GM18909 (cell line): ENCODE measurements at regions not wholly inside any gene's neighbourhood (a gene's known extent, or its start where the extent isn't known, plus 50 kb on each side); places are given as distances from the start of the nearest gene placed in this dataset.
"Not testable (repeated sequence)": the region's sequence is repeated elsewhere in the genome, so short reads cannot be mapped to it uniquely, and the experiment has no call there.

ENCODE experiments used
- ATAC-seq: cut with Tn5 transposase; IDR thresholded peaks from one replicate; pipeline ENCODE4 v1.9.1; 2021; ENCODE audit warnings: mild to moderate bottlenecking; ENCODE audit not compliant: unreplicated experiment, poor library complexity

GRCh38 chr3:18703798-18704197, 278.7 kb upstream of the SATB1 start:
- no peak for ATAC-seq

GRCh38 chr3:18693588-18694329, 268.6 kb upstream of the SATB1 start:
- ATAC-seq, result not testable (repeated sequence)

- ATAC-seq, result no peak
These were observed 262.1 kb upstream of the SATB1 start for GRCh38 chr3:18687286-18687685.

- no peak for ATAC-seq
These were observed 258.8 kb upstream of the SATB1 start for GRCh38 chr3:18683900-18684299.

- ATAC-seq, result no peak
These were observed 256.7 kb upstream of the SATB1 start for GRCh38 chr3:18681818-18682345.

GRCh38 chr3:18680758-18681157, 255.6 kb upstream of the SATB1 start:
- no peak for ATAC-seq

DNA sequence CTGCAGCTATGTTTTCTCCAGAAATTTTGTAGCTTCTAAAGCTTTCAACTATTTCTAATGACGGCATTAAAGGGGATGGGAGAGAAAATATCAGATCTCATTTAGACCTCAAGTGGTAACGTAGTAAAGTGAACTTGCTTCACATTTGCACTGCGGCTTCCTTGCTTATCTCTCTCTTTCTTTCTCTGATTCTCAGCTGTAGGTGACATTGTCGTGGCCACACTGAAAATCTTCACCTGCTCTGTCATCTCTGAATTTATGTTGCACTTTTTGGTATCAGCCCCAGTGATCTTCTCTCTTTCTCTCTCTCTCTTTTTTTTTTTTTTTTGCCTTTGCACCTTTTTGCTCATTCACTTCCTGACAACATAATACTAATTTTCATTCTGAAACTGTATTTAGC, 254.1 kb upstream of the SATB1 start:
- ATAC-seq, result no peak

DNA sequence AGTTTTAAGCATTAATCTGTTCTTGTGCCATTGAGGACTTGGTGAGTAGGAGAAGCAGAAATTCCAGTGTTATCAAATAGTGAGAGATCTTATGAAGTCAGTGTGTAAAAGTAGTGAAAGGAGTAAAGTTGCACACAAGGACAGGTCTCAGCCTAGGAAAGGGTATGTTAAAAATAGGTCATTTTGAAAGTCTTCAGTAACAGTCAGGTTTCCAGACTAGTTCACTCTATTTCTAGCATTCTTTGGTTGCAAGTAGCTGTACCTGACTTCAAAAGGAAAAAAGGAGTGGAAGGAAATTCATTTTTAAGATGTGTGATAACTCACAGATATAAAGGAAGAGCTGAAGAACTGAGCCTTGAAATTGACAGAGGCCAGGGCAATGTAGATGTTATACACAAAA, 250.1 kb upstream of the SATB1 start:
- no peak for ATAC-seq

DNA sequence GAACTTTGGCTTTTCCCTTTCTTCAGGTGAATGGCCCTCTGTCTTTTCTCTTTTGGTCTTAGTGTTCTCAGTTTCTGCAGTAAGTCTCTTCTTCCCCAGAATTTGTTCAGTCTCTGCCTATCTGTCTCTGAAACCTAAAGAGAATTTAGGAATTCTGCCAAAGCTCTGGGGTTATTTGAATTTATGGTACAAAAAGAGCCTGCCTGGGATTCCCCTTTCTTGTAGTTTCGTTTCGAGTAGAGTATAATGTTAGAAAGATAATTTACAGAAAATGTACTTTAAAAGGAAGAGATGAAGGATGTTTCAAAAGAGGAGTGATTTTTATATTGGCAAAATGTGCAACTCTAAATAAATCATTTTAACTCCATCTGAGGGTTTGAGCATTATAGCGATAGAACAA, 247.4 kb upstream of the SATB1 start:
- ATAC-seq, result no peak

- ATAC-seq, result no peak
These were observed 245.6 kb upstream of the SATB1 start for GRCh38 chr3:18670759-18671158.

DNA sequence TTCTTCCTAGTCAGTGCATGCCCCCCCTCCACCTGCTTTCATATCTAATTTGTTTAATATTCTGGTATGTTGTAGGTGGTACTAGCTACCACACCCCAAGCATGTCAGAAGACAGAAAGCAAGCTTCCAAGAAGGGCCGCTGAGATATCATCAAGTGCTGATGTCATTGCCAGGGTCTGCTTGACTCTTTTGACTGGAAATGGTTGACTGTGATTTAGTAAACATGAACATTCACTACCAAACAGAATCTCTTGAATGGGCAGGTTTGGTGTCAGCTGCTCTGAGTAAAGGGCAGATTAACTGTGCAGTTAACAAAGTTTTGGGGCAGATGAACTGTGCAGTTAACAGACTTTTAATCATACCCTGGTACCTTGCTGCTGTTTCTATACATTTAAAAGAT, 244.2 kb upstream of the SATB1 start:
- ATAC-seq, result no peak

- no peak for ATAC-seq
These were observed 242.4 kb upstream of the SATB1 start for GRCh38 chr3:18667552-18667951.

- no peak for ATAC-seq
These were observed 241.5 kb upstream of the SATB1 start for GRCh38 chr3:18666655-18667054.

DNA sequence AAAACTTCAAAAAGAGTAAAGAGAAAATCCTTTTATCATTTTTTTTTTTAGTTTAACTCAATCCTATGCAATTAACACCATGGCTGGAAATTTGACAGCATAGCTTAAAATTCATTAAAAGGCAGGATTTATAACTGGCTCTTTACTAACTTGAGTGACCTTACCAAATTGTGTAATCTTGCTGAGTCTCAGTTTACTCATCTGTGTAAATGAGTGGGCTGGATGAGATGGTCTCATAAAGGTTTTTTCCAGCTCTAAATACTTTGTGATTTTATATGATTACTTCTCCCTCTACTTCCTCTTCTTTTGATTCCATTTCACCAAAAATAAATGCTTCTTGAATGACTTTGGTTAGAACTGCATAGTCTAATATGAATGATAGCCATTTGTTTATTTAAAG, 234.9 kb upstream of the SATB1 start:
- no peak for ATAC-seq

GRCh38 chr3:18657858-18658820, 233.0 kb upstream of the SATB1 start:
- no peak for ATAC-seq

DNA sequence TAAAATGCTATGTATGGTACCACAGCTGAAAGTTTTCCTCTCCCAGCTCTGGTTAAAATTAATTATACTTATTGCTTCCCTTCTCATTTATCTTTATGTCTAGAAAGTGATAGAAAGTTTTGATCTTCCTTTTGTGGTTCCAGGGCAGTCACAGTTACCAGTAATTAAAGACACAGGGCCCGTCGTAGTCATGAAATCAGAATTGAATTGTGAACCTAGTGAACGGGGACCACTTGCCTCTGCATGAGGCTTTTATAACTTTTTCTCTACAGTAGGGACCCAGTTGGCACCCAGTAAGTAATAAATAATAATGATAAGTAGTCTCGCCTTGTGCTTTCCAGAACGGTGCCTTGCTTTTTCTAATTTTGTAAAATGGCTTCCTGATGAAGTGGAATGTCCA, 231.7 kb upstream of the SATB1 start:
- no peak for ATAC-seq

DNA sequence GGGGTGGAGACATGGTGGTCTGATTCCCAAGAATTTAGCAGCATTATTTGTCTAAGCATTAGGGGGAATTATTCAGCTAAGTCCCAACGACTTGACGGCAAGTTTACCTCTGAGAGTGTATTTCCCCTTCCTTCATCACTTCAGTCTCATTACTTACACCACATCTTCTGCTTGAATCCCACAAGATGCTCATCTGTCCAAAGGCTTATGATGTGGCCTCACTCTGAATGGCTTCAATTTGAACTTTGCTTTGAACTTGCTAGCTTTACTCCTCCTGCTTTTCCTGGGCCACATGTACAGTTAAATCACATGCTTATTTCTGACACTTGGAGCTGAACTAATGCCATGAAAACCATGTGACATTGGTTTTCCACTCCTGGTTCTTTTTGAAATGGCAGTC, 231.3 kb upstream of the SATB1 start:
- no peak for ATAC-seq

DNA sequence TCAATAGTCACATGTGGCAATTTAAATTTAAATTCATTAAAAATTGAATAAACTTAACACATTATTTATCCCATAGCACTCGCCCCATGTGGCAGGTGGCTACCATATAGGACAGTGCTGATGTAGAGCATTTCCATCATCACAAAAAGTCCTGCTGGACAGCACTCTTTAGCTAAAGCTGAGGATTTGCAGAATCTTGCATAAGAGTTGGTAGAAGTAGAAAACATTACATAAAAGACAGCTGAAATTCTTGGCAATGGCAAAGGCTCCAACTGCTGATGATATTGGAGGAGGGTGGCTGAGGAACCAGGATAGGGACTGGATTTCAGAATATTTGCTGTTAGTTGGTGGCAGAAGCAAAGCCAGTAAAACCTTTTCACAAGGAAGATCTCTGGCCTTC, 230.7 kb upstream of the SATB1 start:
- ATAC-seq, result no peak

GRCh38 chr3:18652781-18653180, 227.6 kb upstream of the SATB1 start:
- ATAC-seq, result no peak

GRCh38 chr3:18650731-18651130, 225.6 kb upstream of the SATB1 start:
- no peak for ATAC-seq

DNA sequence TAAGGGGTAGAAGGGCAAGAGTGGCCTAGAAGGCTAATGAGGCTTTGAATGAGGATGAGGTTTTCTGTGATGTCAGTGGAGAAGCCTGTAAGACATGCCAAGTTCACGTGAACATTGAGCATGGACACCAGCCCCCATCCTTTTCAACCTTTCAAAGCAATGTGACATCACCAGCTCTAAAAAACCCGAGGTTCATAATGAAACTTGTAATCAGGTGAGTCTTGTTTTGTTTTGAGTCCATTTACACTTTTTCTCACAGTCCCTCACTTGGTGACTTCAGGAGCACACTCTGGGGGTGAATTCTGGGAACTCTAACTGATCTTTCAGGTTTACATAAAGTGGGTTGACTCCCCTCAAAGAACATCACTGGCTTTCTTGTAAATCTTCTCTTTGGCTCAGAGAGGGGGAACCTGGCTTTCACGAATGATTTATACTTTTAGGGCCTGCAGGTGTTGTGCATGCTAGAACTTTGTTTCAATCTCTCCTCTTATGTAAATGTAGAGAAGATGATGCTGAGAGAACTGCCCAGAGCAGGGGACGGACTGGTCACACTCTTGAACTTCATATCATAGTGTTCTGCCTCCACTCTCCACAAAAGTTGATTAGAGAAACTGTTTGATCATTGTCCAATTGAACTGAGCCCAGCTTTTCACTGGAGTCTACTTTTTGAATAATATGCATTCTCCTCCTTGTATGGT, 224.7 kb upstream of the SATB1 start:
- peak; percentile 84 for ATAC-seq
